ENCODE measurements at regions not wholly inside any gene's neighbourhood (a gene's known extent, or its start where the extent isn't known, plus 50 kb on each side); places are given as distances from the start of the nearest gene placed in this dataset.

GRCh38 chr5:60370508-60370907 is 329.5 kb downstream of the DEPDC1B start:
- DNase-seq = no peak

- DNase-seq = no peak
Observed at GRCh38 chr5:60369391-60369790, 330.6 kb downstream of the DEPDC1B start.

GRCh38 chr5:60368100-60368499 is 331.9 kb downstream of the DEPDC1B start:
- DNase-seq = no peak

DNA sequence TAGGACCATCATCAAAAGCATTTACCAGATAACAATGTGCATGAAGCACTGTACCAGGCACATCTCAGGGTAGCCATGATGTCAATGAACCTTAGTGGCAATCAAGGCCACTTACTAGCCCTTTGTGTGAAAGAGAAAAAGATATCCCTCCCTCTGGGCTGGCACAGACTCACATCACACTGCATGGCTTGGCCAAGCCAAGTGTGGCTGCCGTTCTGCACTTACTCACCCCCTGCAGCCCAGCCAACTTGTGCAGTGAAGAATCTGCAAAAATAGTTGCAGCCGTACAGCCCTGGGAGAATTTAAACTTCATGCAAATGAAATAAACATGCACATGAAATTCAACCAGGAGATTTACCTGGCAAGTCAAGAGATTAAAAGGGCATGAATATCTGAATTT is 333.5 kb downstream of the DEPDC1B start:
- no peak for DNase-seq

- DNase-seq = no peak
Observed at GRCh38 chr5:60365001-60365400, 335.0 kb downstream of the DEPDC1B start.

- DNase-seq = no peak
Observed at GRCh38 chr5:60362158-60362557, 337.8 kb downstream of the DEPDC1B start.

- DNase-seq = no peak
Observed at GRCh38 chr5:60360355-60360754, 339.6 kb downstream of the DEPDC1B start.

DNA sequence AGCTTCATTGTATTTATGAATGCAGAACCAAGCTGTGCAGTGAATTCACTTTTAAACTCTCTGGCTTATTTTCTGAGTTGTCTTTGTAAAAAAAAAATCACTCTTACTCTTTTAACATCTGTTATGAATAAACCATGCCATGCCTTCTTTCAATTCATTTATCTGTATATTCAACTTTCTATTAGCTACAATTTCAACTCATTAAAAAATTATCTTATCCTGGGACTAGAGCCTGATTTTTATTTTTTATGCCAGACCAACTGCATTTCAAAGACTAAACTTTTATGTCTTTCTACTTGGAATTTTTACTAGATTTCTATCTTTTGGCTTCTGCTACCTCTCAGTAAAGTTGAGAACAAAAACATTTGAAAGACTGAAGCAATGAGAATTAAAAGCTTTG is 342.7 kb downstream of the DEPDC1B start:
- DNase-seq = no peak

GRCh38 chr5:60356745-60357144 is 343.2 kb downstream of the DEPDC1B start:
- no peak for DNase-seq

GRCh38 chr5:60355181-60355580 is 344.8 kb downstream of the DEPDC1B start:
- no peak for DNase-seq

DNA sequence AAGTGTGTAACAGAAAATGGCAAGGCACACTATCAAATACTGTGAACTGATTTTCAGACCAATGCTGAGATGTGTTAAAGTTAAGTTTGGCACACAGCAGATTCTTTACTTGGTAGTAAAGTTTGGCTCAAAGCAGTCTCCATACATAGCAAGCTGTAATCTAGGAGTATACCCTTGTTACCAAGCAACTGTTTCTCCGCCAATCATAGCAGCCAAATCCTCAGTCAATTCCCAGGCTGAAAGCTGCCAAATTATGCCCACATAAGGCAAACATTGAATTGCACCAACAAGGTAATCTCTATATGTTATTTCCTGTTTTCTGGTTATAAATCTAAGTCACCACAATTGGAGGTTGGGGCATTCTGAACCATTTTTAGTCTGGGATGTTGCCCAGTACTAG is 345.7 kb downstream of the DEPDC1B start:
- DNase-seq = no peak

- DNase-seq = no peak
Observed at GRCh38 chr5:60352992-60353599, 346.9 kb downstream of the DEPDC1B start.

DNA sequence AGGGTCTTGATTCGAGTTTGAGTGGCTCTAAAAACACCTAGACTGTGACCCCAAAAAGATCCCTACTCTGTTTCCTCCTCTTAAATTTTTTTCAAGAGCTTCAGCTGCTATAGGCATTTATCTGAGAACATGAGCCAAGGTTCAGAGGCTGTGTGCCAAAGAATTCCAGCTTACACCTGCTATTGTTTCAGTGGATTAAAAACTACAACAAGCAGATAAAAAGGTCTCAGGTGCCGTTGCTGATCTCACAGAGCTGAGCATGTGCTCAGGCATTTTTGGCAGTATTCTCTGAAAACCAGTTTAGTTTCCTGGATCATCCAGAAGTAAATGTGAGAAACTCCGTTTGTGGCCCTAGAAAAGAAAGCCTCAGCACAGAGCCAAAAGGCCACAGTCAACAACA is 349.2 kb downstream of the DEPDC1B start:
- no peak for DNase-seq

GRCh38 chr5:60349891-60350415 is 350.0 kb downstream of the DEPDC1B start:
- DNase-seq = no peak

GRCh38 chr5:60346393-60346792 is 353.6 kb downstream of the DEPDC1B start:
- DNase-seq = no peak

GRCh38 chr5:60343102-60343501 is 356.9 kb downstream of the DEPDC1B start:
- no peak for DNase-seq

- DNase-seq = no peak
Observed at GRCh38 chr5:60340965-60341471, 358.9 kb downstream of the DEPDC1B start.

DNA sequence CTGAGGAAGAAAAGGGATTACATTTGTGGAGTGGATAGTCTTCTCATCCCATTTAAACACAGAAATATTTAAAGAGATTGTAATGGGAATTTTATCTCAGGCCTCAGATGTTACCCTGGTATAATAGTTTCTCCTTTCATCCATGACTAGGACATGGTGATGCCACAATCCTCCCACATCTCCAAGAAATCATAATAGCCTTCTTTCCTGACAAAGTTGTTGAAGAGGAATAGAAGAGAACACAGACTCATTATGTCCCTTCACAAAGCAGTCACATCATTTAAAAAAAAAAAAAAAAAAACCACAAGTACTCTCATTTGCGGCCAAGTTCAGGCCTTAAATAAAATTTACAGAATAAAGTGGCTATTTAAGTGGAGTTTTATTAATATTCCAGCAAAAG is 359.6 kb downstream of the DEPDC1B start:
- DNase-seq = no peak

- no peak for DNase-seq
Observed at GRCh38 chr5:60339691-60340201, 360.2 kb downstream of the DEPDC1B start.

DNA sequence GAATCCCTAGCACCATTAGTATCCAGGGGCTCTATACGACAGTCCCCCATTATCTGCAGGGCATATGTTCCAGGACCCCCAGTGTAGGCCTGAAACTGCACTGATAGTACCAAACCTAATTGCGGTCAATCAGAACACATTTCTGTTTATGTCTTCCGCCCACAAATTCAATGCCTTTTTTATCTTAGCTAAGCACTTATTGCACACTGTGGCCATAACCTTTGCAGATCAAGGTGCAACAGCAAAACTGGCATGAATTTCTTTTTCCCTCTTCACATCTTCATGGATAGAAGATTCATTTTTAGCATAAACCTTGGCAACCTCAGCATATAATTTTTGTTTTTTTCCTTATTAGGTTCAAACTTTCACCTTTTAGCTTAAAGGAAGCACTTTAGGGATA is 361.1 kb downstream of the DEPDC1B start:
- DNase-seq = no peak

DNA sequence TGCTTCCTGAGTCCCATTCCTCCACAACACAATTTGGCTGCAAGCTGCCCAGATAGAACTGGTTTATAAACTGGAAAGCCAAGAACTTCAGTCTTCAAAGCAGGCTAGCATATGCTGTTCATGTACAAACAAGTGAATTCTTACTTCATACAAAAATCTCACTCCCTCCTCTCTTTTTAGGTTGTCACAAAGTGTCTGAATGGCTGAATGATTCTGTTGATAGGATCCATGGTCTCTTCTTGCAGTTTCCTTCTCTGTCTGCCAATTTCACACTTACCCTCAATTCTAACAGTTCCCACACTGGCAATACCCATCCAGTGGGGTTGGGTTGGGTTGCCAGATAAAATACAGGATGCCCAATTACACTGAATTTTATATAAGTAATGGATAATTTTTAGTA is 363.5 kb downstream of the DEPDC1B start:
- DNase-seq = no peak

DNA sequence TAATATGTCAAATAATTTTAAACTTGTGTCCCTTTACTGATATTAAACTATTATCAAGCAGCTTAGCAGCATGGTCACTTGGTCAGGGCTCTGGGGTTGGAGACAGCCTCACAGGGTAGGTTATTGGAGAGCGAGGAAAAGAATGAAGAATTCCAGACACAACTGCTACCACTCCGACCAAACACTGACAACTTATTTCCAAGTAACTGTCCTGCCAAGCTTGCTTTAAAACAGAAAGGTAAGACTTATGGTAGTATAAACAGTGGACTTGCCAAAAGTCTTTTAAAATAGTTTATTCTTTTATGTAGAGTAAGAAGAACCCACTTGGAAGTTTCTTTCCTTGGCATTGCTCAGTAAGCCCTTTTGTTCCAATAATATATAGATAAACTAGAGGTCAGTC is 364.1 kb downstream of the DEPDC1B start:
- no peak for DNase-seq

- DNase-seq = no peak
Observed at GRCh38 chr5:60334281-60334713, 365.7 kb downstream of the DEPDC1B start.

DNA sequence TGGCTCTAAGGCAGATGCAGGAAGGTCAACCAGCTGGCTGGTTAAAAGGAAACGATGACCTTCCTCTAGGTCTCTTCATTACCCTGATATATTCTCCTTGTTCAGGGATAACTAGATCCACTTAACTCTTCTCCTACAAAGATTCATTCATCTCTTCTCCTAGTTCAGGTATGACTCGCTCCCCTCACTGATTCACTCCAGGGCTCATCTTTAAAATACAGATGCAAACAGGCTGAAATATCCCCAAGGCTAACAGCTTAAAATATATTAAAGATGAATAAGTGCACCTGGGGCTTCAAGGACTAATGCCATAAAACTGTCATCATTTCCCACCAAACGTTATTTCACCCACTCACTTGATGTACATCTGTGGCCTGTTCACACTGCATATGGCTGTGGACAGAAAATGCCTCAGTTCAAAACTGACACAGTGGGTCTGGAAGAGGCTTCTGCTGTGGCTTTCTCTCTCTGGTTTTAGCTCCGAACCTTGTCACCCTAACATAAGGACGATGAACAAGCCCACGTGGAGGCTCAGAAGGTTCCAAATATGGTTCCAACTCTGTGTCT is 366.9 kb downstream of the DEPDC1B start:
- DNase-seq = no peak

All from NCI-H1048 (cell line).